ENCODE measurements at regions not wholly inside any gene's neighbourhood (a gene's known extent, or its start where the extent isn't known, plus 50 kb on each side); places are given as distances from the start of the nearest gene placed in this dataset.

- TF ChIP-seq GATA2 (IDR thresholded peaks at IDR 0.05; ENCODE audit: low read depth, low read length) = no peak
- no peak for TF ChIP-seq GATA3 (IDR thresholded peaks at IDR 0.05; ENCODE audit: low read depth, low read length)
Measured at GRCh38 chr9:119509291-119509905, 140.2 kb upstream of the BRINP1 start.

Measured in SH-SY5Y (cell line).